HG02678 (cell line): ENCODE measurements at regions not wholly inside any gene's neighbourhood (a gene's known extent, or its start where the extent isn't known, plus 50 kb on each side); places are given as distances from the start of the nearest gene placed in this dataset.

Source experiments
- ATAC-seq: cut with Tn5 transposase; IDR thresholded peaks from one replicate; pipeline ENCODE4 v1.9.1; 2021; ENCODE audit warnings: mild to moderate bottlenecking, moderate library complexity; ENCODE audit not compliant: unreplicated experiment

GRCh38 chr5:148941810-148942209, 115.4 kb downstream of the ADRB2 start:
- no peak for ATAC-seq

- no peak for ATAC-seq
Measured at GRCh38 chr5:148949841-148950470, 112.9 kb downstream of the SH3TC2 start.

DNA sequence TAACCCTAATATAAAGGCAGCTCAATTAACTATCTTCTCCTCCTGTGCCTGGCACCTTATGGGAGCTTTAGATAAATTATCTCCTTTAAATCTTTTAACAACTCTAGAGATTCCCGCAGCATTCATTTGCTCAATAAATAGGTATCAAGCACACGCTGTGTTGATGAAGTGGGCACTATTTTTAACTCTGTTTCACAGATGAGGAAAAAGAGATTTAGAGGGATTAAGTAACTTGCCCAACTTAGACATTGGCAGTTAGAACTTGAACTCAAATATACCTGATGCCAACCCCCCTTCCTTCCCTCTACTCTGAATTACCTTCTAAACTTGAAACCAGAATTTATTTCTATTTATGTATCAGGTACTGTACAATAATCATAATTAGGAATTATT, 112.4 kb downstream of the SH3TC2 start:
- ATAC-seq = no peak

- ATAC-seq = no peak
Measured at GRCh38 chr5:148950892-148951291, 112.0 kb downstream of the SH3TC2 start.

DNA sequence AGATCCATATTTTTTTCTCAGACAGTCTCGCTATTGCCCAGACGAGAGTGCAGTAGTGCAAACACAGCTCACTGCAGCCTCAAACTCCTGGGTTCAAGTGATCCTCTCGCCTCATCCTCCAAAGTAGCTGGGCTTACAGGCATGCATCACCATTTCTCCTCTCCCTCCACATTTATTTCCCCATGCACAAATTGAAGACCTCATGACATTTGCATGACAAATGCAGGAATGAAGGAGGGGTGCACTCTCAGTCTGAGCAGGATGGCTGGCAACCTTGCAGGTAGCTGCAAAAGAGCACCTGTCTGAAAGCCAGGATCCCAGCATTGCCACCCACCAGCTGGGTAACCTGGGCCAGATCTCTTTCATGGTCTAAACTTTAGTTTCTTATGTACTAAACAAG, 111.2 kb downstream of the SH3TC2 start:
- ATAC-seq = no peak

DNA sequence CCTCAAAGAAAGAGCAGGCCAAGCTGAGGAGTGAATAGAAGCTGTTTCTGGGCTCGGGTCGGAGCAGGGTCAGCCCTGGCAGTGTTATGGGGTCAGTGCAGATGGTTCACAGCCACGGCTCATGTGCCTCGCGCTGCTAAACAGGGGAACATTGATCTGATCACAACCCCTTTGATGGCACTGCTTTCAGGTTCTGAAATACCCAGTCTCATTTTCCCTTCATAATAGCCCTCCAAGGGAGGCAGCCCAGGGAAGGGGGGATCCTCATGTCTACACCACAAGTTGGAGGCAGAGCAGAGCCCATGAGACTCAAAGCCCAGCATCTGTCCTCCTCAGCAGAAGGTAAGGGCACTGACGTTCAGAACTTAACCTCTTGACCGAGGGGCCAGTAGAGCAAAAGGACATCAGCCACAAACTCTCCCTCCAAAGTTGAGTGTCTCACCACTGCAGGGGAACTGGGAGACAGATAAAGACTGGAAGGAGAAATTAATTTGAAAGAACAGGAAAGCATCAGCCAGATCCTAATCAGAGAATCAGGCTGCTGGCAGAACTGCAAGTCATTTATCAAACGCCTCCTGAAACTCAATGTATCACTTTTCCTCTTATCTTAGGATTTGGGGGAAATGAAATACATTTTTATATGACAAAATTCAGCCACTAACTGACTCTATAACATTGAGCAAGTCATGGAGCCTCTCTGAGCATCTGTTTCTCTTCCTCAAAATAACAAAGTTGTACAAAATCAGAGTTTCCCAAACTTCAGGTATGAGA, 110.6 kb downstream of the SH3TC2 start:
- no peak for ATAC-seq

DNA sequence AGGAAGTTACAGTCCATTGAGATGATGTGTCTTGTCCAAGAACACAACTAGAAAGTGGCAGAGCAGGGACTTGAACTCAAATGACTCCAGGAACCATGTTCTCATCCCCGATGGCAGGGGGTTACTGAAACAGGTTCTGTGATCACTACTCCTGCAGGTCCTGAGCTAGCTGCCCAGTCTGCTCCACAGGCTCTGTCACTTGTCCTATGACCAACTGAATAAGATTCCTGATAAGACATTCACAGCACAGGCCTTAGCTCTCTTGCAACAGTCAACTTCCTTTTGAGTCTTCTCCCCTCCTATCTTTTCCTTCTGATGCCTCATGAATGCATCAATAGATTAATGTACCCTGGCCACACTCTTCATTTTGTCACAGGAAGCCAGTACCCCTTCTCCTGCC, 109.2 kb downstream of the SH3TC2 start:
- ATAC-seq = no peak
